Fibroblast of skin of left biceps (primary cell): ENCODE measurements at regions not wholly inside any gene's neighbourhood (a gene's known extent, or its start where the extent isn't known, plus 50 kb on each side); places are given as distances from the start of the nearest gene placed in this dataset.

Experiments
- DNase-seq, 2 experiments: peaks; one replicate each; pipeline ENCODE4 v3.0.0-alpha.2; 2013; ENCODE audit warnings: low read depth in 2 of 2

DNA sequence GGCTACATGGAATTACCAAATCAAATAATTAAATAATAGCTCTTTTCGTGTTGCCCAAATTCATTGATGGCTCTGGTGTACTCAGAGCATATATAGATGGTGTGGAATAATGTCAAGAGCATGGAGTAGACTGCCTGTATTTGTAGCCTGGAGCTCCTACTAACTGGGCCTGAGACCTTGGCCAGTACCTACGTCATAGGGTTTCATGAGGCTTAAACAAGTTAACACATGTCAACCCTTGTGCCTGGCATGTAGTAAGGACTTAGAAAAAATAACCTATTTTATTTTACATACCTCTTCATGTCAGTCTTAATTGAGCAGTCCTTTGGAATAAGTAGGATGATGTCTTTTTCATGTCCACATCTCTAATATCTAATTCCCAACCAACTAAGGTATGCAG, 223.7 kb upstream of the DPH6 start:
- DNase-seq, result no peak

GRCh38 chr15:35771746-35772442, 225.9 kb upstream of the DPH6 start:
- no peak for DNase-seq

DNA sequence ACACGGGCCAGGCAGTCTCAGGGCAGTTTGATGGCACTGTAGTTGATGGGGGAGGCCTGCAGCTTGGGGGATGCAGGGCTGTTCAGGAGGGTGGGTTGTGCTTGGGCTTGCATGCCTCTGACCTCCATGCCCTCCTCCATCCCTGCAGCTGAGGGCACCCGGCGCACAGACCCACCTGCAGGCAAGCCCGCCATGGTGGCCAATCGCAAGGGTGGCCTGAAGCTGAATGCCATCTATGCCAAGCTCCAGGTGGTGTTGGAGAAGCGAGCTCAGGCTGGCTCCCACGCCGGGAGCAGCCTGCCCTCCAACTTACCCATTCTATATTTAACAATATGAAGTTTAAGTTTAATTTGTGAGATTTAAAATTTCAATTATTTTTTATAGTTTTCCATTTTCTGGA, 228.7 kb upstream of the DPH6 start:
- DNase-seq, result no peak

- no peak for DNase-seq
Observed at GRCh38 chr15:35775471-35775870, 229.5 kb upstream of the DPH6 start.

- DNase-seq, result no peak
Observed at GRCh38 chr15:35777061-35777460, 231.1 kb upstream of the DPH6 start.

- no peak for DNase-seq
Observed at GRCh38 chr15:35783203-35783602, 237.2 kb upstream of the DPH6 start.

DNA sequence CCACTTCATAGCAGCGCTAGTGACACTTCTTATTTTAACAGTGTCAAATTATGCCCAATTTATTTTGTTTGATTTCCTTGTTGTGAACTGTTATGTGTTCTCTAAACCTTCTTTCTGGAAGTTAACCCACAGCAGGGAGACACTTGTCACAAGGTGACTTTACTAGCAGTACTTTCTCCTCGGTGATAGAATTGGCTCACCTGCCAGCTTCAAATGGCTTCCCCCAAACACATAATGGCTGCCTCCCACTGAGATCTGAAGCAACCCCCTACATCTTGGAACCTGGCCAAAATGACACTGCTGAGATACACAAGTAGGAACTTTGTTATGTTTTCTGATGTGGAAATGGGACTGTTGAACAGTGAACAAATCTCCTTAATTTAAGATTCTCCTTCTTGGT, 238.8 kb upstream of the DPH6 start:
- no peak for DNase-seq

GRCh38 chr15:35810007-35810406, 264.0 kb upstream of the DPH6 start:
- DNase-seq, result no peak

- no peak for DNase-seq
Observed at GRCh38 chr15:35813573-35813972, 267.6 kb upstream of the DPH6 start.

GRCh38 chr15:35818846-35819245, 272.9 kb upstream of the DPH6 start:
- DNase-seq, result no peak

DNA sequence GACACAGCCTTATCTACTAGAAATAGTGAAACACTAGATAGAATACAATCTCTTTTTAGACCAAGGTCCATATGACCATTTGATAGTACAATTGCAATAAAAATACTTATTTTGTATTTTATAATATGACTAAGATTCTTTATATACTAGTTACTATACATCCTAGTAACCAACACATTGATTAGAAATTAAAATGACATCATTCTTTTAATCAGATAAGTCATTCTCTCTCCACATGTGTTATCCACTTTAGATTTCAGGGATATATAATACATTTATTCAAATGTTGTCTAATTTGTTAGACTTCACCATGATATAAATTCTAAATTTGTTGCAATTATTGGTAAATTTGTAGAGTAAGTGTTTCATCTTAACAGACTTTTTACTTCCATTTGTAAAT, 276.2 kb upstream of the DPH6 start:
- no peak for DNase-seq

GRCh38 chr15:35827141-35827540, 281.2 kb upstream of the DPH6 start:
- DNase-seq, result no peak

DNA sequence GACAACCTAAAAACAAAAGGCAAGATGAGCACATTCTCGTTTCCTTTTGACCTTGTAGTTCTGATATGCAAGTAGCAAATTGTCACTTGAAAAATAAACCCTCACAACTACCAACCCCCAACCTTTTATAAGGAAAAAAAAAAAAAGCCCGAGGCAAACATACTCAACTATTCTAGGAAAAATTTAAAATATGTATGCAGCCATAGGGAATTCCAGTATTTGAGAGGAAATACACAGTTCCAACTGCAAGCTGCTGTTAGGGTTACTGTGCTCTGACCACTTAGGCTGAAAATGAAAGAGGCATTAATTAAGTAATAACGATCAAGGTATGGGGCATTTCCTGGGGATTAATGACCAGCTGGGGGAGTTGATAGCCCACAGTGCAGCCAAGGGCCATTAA, 281.9 kb upstream of the DPH6 start:
- no peak for DNase-seq

DNA sequence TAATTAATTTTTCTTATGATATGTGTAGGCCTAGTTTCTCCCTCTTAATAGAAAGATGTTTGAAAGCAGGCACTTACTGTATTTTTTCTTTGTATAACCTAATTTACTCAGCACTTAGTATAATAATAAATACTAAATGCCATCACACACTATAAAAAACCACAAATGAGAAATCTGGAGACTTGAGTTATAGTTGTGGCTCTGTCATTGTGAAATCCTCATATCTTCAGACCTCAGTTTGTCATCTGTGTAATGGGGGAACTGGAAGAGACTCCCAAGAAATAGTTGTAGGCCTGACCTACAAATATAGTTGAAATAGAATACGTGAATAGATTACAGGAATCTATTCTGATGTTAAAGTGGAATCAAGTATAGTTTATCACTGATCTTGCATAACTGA, 287.6 kb upstream of the DPH6 start:
- peak in 1 of 2 experiments; percentile 26 for DNase-seq

DNA sequence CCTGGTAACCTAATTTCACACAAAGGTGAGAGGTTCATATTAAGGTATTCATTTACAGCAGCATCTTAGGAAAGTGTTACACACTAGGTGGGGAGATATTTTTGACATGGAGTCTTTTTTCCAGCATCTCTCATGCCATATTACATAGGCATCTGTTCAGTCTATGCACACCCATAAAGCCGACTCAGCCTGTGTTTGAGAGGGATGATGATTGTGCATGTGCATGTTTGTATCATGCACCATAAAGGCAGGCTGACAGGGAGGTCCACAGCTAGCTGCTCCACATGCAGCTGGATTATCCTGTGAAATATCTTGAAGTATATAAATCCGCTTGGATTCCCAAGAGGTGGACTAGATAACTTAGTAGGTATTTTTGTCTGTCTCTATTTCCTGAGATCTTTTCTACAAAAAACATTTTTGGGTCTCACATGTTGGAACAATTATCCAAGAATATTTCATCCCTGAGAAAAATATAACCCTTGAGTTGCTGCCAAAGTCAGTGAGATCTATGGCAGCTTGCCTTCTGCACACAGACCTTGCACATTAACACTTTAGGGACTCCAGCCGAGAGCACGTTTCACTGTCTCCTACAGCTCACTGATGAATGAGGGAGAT, 288.4 kb upstream of the DPH6 start:
- DNase-seq, result peak; percentile 83 to 84

- DNase-seq, result no peak
Observed at GRCh38 chr15:35834866-35835265, 288.9 kb upstream of the DPH6 start.

GRCh38 chr15:35838424-35839111, 292.6 kb upstream of the DPH6 start:
- no peak for DNase-seq

- no peak for DNase-seq
Observed at GRCh38 chr15:35842631-35843030, 296.7 kb upstream of the DPH6 start.

DNA sequence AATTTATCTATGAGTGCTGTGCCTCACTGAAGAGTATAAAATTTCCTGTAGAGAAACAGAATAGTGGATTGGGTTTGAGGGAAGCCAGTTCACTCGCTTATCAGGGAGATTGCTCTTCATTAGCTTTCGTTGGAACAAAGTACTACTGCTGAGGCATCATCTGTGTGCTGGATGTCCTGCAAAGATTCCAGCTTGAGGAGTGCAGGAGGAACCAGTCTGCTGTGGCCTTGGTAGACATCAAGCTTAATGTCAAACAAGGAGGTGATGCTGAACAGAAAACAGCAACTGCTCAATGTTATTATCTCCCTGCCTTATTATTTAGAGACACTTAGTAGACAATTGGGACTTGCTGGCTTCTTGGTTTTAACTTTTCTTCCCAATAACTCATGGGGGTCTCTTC, 297.5 kb upstream of the DPH6 start:
- no peak for DNase-seq

- DNase-seq, result no peak
Observed at GRCh38 chr15:35850284-35850683, 304.3 kb upstream of the DPH6 start.

DNA sequence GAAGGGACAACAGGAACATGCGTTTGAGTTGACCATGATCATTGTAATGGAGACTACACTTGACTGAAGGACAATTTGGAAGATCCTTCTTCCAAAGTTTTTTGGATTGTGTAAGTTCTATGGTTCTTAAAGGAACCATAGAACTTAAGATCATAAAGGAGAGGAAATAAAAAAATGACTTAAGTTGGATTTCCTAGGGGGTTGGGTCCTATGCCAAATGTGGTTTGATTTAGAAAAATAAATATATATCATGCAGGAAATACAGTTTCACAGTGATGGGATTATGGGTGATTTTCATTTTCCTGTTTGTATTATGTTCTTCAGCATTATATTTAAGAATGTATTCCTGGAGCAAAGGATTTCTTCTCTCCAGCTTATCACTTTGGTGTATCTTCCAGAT, 305.5 kb upstream of the DPH6 start:
- no peak for DNase-seq

DNA sequence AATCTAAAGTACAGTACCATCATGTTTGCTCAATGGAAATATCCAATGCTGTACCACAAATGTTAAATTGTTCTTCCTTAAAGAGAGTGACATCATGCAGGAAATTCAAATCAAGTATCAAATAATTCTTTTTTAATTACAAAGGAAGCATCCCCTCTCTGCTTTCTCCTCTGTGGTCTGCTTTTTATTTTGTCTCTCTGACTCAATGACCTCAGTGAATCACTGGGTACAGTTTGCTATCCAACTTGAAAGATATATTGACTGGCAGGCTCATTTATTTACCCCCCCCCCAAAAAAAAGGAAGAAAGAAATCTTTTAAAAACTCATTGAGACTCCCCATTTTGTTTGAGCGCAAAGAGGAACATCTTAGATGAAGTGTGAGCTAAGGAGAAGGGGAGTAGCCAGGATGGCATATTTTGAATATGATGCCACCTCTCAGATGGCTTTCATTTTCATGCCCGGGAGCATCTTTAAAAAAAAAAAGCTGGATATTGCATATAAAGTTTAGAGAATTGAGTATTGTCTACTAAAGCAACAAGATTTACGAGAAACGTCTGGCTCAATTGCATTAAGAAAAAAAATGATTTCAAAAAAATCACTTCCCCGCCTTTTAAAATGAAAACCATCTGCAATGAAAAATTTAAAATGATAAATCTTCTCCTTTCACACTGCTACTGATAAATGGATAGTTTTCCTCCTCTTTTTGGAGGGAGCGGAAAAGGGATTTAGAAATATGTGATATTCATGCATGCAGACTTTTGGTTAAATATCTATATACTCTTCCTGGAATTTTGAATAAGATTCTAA, 307.1 kb upstream of the DPH6 start:
- DNase-seq, result peak in 1 of 2 experiments; percentile 18
